PC-9 (cell line): ENCODE measurements at regions not wholly inside any gene's neighbourhood (a gene's known extent, or its start where the extent isn't known, plus 50 kb on each side); places are given as distances from the start of the nearest gene placed in this dataset.

ENCODE experiments used
- BruUV-seq: library from RNA; stranded (reverse); fragments of 400-500 nt; replicated peaks from 2 replicates; lab custom pipeline; 2021; lab: Mats Ljungman, UMichigan
- CTCF ChIA-PET: fragments of 300-600 bp; sonication (Branson Sonifier 250); formaldehyde crosslinking; loops from one replicate; lab custom pipeline; 2022; ENCODE audit warnings: antibody characterized with exemption; lab: Charles Lee
- POLR2A ChIA-PET: fragments of 300-600 bp; sonication (Branson Sonifier 250); formaldehyde crosslinking; loops from one replicate; lab custom pipeline; 2022; ENCODE audit warnings: antibody characterized with exemption; ENCODE audit not compliant: unreplicated experiment; lab: Charles Lee
- DNase-seq, 2 experiments: peaks; one replicate each; pipeline versions ENCODE4 v3.0.0 to v3.0.0-alpha.2; 2015 to 2022; ENCODE audit warnings: mixed read lengths in 1 of 2
- H2AFZ ChIP-seq: fragments of 200-600 bp; sonication (generic); 2 replicates; pipeline ENCODE4 v1.8.1; 2017; ENCODE audit warnings: antibody characterized with exemption
- H3F3A ChIP-seq: fragments of 200-600 bp; sonication (generic); 2 replicates; pipeline ENCODE4 v1.8.1; 2017; ENCODE audit warnings: antibody characterized with exemption, mild to moderate bottlenecking, low read depth; ENCODE audit not compliant: insufficient read depth
- H3K27ac ChIP-seq: fragments of 200-600 bp; sonication (generic); 2 replicates; pipeline ENCODE4 v1.6.1; 2016; ENCODE audit warnings: mixed run types
- H3K27me3 ChIP-seq: fragments of 200-600 bp; sonication (generic); 2 replicates; pipeline ENCODE4 v1.6.1; 2016; ENCODE audit warnings: low read depth, mixed run types; ENCODE audit not compliant: insufficient read depth
- H3K36me3 ChIP-seq: fragments of 200-600 bp; sonication (generic); 2 replicates; pipeline ENCODE4 v1.6.1; 2016; ENCODE audit warnings: low read depth, mixed run types
- H3K4me1 ChIP-seq: fragments of 200-600 bp; sonication (generic); replicated peaks from 2 replicates; pipeline ENCODE4 v1.6.1; 2016; ENCODE audit warnings: mixed run types; ENCODE audit not compliant: insufficient read depth
- H3K4me2 ChIP-seq: fragments of 200-600 bp; sonication (generic); 2 replicates; pipeline ENCODE4 v1.6.1; 2017; ENCODE audit warnings: mixed run types
- H3K4me3 ChIP-seq: fragments of 200-600 bp; sonication (generic); 2 replicates; pipeline ENCODE4 v1.6.1; 2016; ENCODE audit warnings: mixed run types
- H3K79me2 ChIP-seq: fragments of 200-600 bp; sonication (generic); 2 replicates; pipeline ENCODE4 v1.6.1; 2017; ENCODE audit warnings: low read depth, mixed run types
- H3K9me2 ChIP-seq: fragments of 200-600 bp; sonication (generic); 2 replicates; pipeline ENCODE4 v1.8.1; 2017; ENCODE audit warnings: mild to moderate bottlenecking; ENCODE audit not compliant: insufficient read depth
- H3K9me3 ChIP-seq: fragments of 200-600 bp; sonication (generic); 2 replicates; pipeline ENCODE4 v1.8.1; 2016; ENCODE audit warnings: low read depth; ENCODE audit not compliant: insufficient read depth
- H4K20me1 ChIP-seq: fragments of 200-600 bp; sonication (generic); 2 replicates; pipeline ENCODE4 v1.8.1; 2017; ENCODE audit not compliant: insufficient read depth
- CTCF ChIP-seq: fragments of 200-600 bp; sonication (generic); conservative IDR thresholded peaks from 2 replicates; pipeline ENCODE4 v1.6.1; 2017; ENCODE audit warnings: mixed run types, antibody characterized with exemption, mild to moderate bottlenecking, moderate library complexity
- EZH2 ChIP-seq: fragments of 200-600 bp; sonication (generic); IDR thresholded peaks from 2 replicates; pipeline ENCODE4 v1.8.0; 2017; ENCODE audit warnings: antibody characterized with exemption, low read depth
- intact Hi-C: fragments of 100-400 bp; cut with micrococcal nuclease; formaldehyde crosslinking; loops from one replicate; pipeline ENCODE4 v1.10.0; 2022; ENCODE audit not compliant: unreplicated experiment

GRCh38 chr10:126730856-126731609 is 60.5 kb upstream of the C10orf90 start:
- H3K9me2 ChIP-seq = no peaks in the 10 kb centered on the region
- H3K4me1 ChIP-seq = no peaks in the 10 kb centered on the region
- no peak for DNase-seq
- intact Hi-C loops = no loop called here
- TF ChIP-seq EZH2 (no peak), CTCF (no peak)
- H3K4me2 ChIP-seq = no peak overlapping the region
- H2AFZ ChIP-seq = no peak overlapping the region
- H3K4me3 ChIP-seq = no peak overlapping the region
- no TSS peak for BruUV-seq
- H3K27me3 ChIP-seq = no peaks in the 10 kb centered on the region
- no peak overlapping the region for H3K27ac ChIP-seq
- no peaks in the 10 kb centered on the region for H4K20me1 ChIP-seq
- POLR2A ChIA-PET = no interaction called here
- no peaks in the 10 kb centered on the region for H3K9me3 ChIP-seq
- no peaks in the 10 kb centered on the region for H3K79me2 ChIP-seq
- H3K36me3 ChIP-seq = no peaks in the 10 kb centered on the region
- CTCF ChIA-PET = no interaction called here
- no peaks in the 10 kb centered on the region for H3F3A ChIP-seq

GRCh38 chr10:126731610-126731990 is 61.1 kb upstream of the C10orf90 start:
- no peaks in the 10 kb centered on the region for H3F3A ChIP-seq
- H3K4me3 ChIP-seq = no peak overlapping the region
- POLR2A ChIA-PET = no interaction called here
- CTCF ChIA-PET = no interaction called here
- H3K79me2 ChIP-seq = no peaks in the 10 kb centered on the region
- H3K4me2 ChIP-seq = no peak overlapping the region
- H3K27ac ChIP-seq = no peak overlapping the region
- no peaks in the 10 kb centered on the region for H3K9me2 ChIP-seq
- H2AFZ ChIP-seq = no peak overlapping the region
- no peaks in the 10 kb centered on the region for H3K27me3 ChIP-seq
- no peaks in the 10 kb centered on the region for H3K36me3 ChIP-seq
- intact Hi-C loops = no loop called here
- TF ChIP-seq EZH2 (no peak), CTCF (no peak)
- H3K4me1 ChIP-seq = no peaks in the 10 kb centered on the region
- H4K20me1 ChIP-seq = no peaks in the 10 kb centered on the region
- BruUV-seq = no TSS peak
- H3K9me3 ChIP-seq = no peaks in the 10 kb centered on the region
- no peak for DNase-seq

- Histone ChIP-seq H3K4me2 (no peak overlapping the region), H3K9me3 (no peaks in the 10 kb centered on the region), H3K4me1 (no peaks in the 10 kb centered on the region), H3K4me3 (no peak overlapping the region), H3K27ac (no peak overlapping the region), H2AFZ (no peak overlapping the region), H3K27me3 (no peaks in the 10 kb centered on the region), H3F3A (no peaks in the 10 kb centered on the region), H4K20me1 (no peaks in the 10 kb centered on the region), H3K9me2 (no peaks in the 10 kb centered on the region), H3K79me2 (no peaks in the 10 kb centered on the region), H3K36me3 (no peaks in the 10 kb centered on the region)
- no TSS peak for BruUV-seq
- intact Hi-C loops = no loop called here
- POLR2A ChIA-PET = no interaction called here
- DNase-seq = no peak
- TF ChIP-seq EZH2 (no peak), CTCF (no peak)
- CTCF ChIA-PET = no interaction called here
Measured at GRCh38 chr10:126732308-126732707, 61.8 kb upstream of the C10orf90 start.
